A549 (cell line): ENCODE measurements at regions not wholly inside any gene's neighbourhood (a gene's known extent, or its start where the extent isn't known, plus 50 kb on each side); places are given as distances from the start of the nearest gene placed in this dataset.

Experiments
- EP300 ChIP-seq, 2 experiments: fragments of >200 bp; sonication (Bioruptor Twin); formaldehyde crosslinking; IDR thresholded peaks; 2 replicates in 1 of 2; 3 replicates in 1 of 2; pipeline ENCODE4 v1.6.1; 2016 to 2017
- TF ChIP-seq, protein P1 (sequence below): fragments of >200 bp; sonication (Bioruptor Twin); formaldehyde crosslinking; IDR thresholded peaks from 3 replicates; pipeline ENCODE4 v1.5.1; 2016

DNA sequence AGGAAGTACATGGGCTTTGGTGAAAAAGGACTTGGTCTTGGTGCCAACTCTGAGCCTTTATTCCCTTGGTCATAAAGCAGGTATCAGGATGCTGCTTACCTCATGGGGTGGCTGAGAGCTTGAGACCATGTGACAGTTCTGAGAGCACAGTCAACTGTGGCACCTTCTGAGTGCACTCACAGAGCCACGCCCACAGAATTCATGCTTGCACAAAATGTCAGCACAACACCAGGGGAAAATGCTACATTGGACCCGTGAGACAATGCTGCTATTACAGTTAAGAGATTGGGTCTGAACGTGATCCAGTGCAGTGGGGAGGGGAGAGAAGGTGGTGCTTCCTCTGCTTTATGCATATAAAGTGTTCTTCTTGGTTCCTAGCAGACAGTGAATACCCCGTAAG is 79.5 kb upstream of the SPON1 start:
- TF ChIP-seq, protein P1, sequence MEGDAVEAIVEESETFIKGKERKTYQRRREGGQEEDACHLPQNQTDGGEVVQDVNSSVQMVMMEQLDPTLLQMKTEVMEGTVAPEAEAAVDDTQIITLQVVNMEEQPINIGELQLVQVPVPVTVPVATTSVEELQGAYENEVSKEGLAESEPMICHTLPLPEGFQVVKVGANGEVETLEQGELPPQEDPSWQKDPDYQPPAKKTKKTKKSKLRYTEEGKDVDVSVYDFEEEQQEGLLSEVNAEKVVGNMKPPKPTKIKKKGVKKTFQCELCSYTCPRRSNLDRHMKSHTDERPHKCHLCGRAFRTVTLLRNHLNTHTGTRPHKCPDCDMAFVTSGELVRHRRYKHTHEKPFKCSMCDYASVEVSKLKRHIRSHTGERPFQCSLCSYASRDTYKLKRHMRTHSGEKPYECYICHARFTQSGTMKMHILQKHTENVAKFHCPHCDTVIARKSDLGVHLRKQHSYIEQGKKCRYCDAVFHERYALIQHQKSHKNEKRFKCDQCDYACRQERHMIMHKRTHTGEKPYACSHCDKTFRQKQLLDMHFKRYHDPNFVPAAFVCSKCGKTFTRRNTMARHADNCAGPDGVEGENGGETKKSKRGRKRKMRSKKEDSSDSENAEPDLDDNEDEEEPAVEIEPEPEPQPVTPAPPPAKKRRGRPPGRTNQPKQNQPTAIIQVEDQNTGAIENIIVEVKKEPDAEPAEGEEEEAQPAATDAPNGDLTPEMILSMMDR: no peak
- no peak for TF ChIP-seq EP300 (IDR thresholded peaks at IDR 0.05)
